GM12891 (cell line): ENCODE measurements at regions not wholly inside any gene's neighbourhood (a gene's known extent, or its start where the extent isn't known, plus 50 kb on each side); places are given as distances from the start of the nearest gene placed in this dataset.

ENCODE experiments used
- POLR2A ChIP-seq: IDR thresholded peaks from 2 replicates; pipeline ENCODE4 v1.6.1; 2011; ENCODE audit warnings: low read depth, low read length, control low read depth
- POLR2AphosphoS5 ChIP-seq: IDR thresholded peaks from 2 replicates; pipeline ENCODE4 v1.6.1; 2011; ENCODE audit warnings: low read depth, low read length, control low read depth
- POU2F2 ChIP-seq: IDR thresholded peaks from 2 replicates; pipeline ENCODE4 v1.6.1; 2011; ENCODE audit warnings: low read depth, mild to moderate bottlenecking, control low read depth, low read length, moderate library complexity
- SPI1 ChIP-seq: IDR thresholded peaks from 2 replicates; pipeline ENCODE4 v1.6.1; 2011; ENCODE audit warnings: low read depth, low read length, control low read depth
- TAF1 ChIP-seq: IDR thresholded peaks from 2 replicates; pipeline ENCODE4 v1.6.1; 2011; ENCODE audit warnings: low read depth, low read length, control low read depth

- TF ChIP-seq POLR2AphosphoS5 (no peak), SPI1 (no peak), TAF1 (no peak), POLR2A (no peak), POU2F2 (no peak)
Measured at GRCh38 chr4:57763070-57763469, 652.9 kb upstream of the IGFBP7 start.
